SK-N-SH (cell line): ENCODE measurements at regions not wholly inside any gene's neighbourhood (a gene's known extent, or its start where the extent isn't known, plus 50 kb on each side); places are given as distances from the start of the nearest gene placed in this dataset.

Source experiments
- CTCF ChIA-PET: fragments of 300-600, 350-600 bp; formaldehyde crosslinking; extraction: SDS; loops from one replicate; lab custom pipeline; 2021; lab: Yijun Ruan, JAX
- POLR2A ChIA-PET: fragments of 350-600 bp; sonication (Branson Sonifier 250); formaldehyde crosslinking; extraction: SDS; loops from one replicate; lab custom pipeline; 2020; ENCODE audit warnings: antibody characterized with exemption, inconsistent platforms; lab: Yijun Ruan, JAX
- DNase-seq: peaks from one replicate; pipeline ENCODE4 v3.0.0; 2012
- H2AFZ ChIP-seq: fragments of 200-600 bp; sonication (generic); 2 replicates; pipeline ENCODE4 v1.8.1; 2016; ENCODE audit warnings: antibody characterized with exemption, mild to moderate bottlenecking, low read depth
- H3F3A ChIP-seq: fragments of 200-600 bp; sonication (generic); replicated peaks from 2 replicates; pipeline ENCODE3; 2016; ENCODE audit warnings: antibody characterized with exemption, mild to moderate bottlenecking; ENCODE audit not compliant: insufficient read depth
- H3K27ac ChIP-seq, 2 experiments: fragments of 200-500 bp in 1 of 2; fragments of 200-600 bp in 1 of 2; sonication (Bioruptor generic) in 1 of 2; sonication (generic), shearing (Covaris generic) in 1 of 2; 2 replicates each; pipeline versions ENCODE4 v1.5.1 to v1.6.1; 2014 to 2016; ENCODE audit warnings: low read depth in 2 of 2, inconsistent platforms in 1 of 2, low read length in 1 of 2, mild to moderate bottlenecking in 1 of 2, mixed read lengths in 1 of 2
- H3K27me3 ChIP-seq: fragments of 200-600 bp; sonication (generic), shearing (Covaris generic); 2 replicates; pipeline ENCODE4 v1.6.1; 2016; ENCODE audit warnings: mixed run types; ENCODE audit not compliant: insufficient read depth
- H3K36me3 ChIP-seq, 2 experiments: fragments of 200-500 bp in 1 of 2; fragments of 200-600 bp in 1 of 2; sonication (Bioruptor generic) in 1 of 2; sonication (generic) in 1 of 2; replicated peaks in 1 of 2; 2 replicates each; pipeline versions ENCODE3 to v1.5.1; 2014 to 2016; ENCODE audit warnings: low read length in 1 of 2, mild to moderate bottlenecking in 1 of 2; ENCODE audit not compliant: insufficient read depth in 2 of 2, control insufficient read depth in 1 of 2
- H3K4me1 ChIP-seq, 2 experiments: fragments of 200-500 bp in 1 of 2; fragments of 200-600 bp in 1 of 2; sonication (Bioruptor generic) in 1 of 2; sonication (generic), shearing (Covaris generic) in 1 of 2; 2 replicates each; pipeline versions ENCODE4 v1.5.1 to v1.6.1; 2014 to 2016; ENCODE audit warnings: low read depth in 1 of 2, low read length in 1 of 2, mixed run types in 1 of 2; ENCODE audit not compliant: insufficient read depth in 2 of 2, control insufficient read depth in 1 of 2
- H3K4me2 ChIP-seq: fragments of 200-600 bp; sonication (generic), shearing (Covaris generic); 2 replicates; pipeline ENCODE4 v1.6.1; 2017; ENCODE audit warnings: mixed run types
- H3K4me3 ChIP-seq, 2 experiments: fragments of 200-500 bp in 1 of 2; fragments of 200-600 bp in 1 of 2; sonication (Bioruptor generic) in 1 of 2; sonication (generic), shearing (Covaris generic) in 1 of 2; 2 replicates each; pipeline versions ENCODE4 v1.5.1 to v1.8.1; 2014 to 2016; ENCODE audit warnings: low read depth in 2 of 2, inconsistent platforms in 1 of 2, low read length in 1 of 2, mild to moderate bottlenecking in 1 of 2, mixed read lengths in 1 of 2, moderate library complexity in 1 of 2
- H3K79me2 ChIP-seq: fragments of 200-600 bp; sonication (generic); 2 replicates; pipeline ENCODE4 v1.8.1; 2017; ENCODE audit warnings: mild to moderate bottlenecking; ENCODE audit not compliant: insufficient read depth
- H3K9ac ChIP-seq: fragments of 200-600 bp; sonication (generic); 2 replicates; pipeline ENCODE4 v1.6.1; 2017; ENCODE audit warnings: mixed run types
- H3K9me2 ChIP-seq: fragments of 200-600 bp; sonication (generic); 2 replicates; pipeline ENCODE4 v1.6.1; 2017; ENCODE audit warnings: mixed run types
- H3K9me3 ChIP-seq: fragments of 200-600 bp; sonication (generic); 2 replicates; pipeline ENCODE4 v1.6.1; 2017; ENCODE audit warnings: mixed run types, mild to moderate bottlenecking, moderate library complexity
- H4K20me1 ChIP-seq: fragments of 200-600 bp; sonication (generic); 2 replicates; pipeline ENCODE4 v1.6.1; 2017; ENCODE audit warnings: mild to moderate bottlenecking, mixed run types; ENCODE audit not compliant: insufficient read depth
- MXI1 ChIP-seq: IDR thresholded peaks from 2 replicates; pipeline ENCODE4 v1.6.1; 2012; ENCODE audit warnings: mild to moderate bottlenecking, low read depth, low read length, improper control_type of control experiment
- NFIC ChIP-seq: IDR thresholded peaks from 2 replicates; pipeline ENCODE4 v1.4.0; 2012; ENCODE audit warnings: borderline replicate concordance
- TEAD4 ChIP-seq: IDR thresholded peaks from 2 replicates; pipeline ENCODE4 v1.4.0; 2012; ENCODE audit warnings: mild to moderate bottlenecking, borderline replicate concordance; ENCODE audit not compliant: insufficient read depth
- WGBS: methylation state at CpG from one replicate; pipeline ENCODE4 v1.1.6; 2017; ENCODE audit warnings: low lambda C conversion rate; 5-methylcytosine and 5-hydroxymethylcytosine counted together
- TF ChIP-seq, protein P1 (sequence below): IDR thresholded peaks from 2 replicates; pipeline ENCODE4 v1.4.0; 2012; ENCODE audit warnings: low read depth
- TF ChIP-seq, protein P2 (sequence below): IDR thresholded peaks from 2 replicates; pipeline ENCODE4; 2012
- TF ChIP-seq, protein P3 (sequence below): fragments of 200-600 bp; sonication (generic); IDR thresholded peaks from 2 replicates; pipeline ENCODE4 v1.6.1; 2017; ENCODE audit warnings: antibody characterized with exemption, mild to moderate bottlenecking, moderate library complexity

DNA sequence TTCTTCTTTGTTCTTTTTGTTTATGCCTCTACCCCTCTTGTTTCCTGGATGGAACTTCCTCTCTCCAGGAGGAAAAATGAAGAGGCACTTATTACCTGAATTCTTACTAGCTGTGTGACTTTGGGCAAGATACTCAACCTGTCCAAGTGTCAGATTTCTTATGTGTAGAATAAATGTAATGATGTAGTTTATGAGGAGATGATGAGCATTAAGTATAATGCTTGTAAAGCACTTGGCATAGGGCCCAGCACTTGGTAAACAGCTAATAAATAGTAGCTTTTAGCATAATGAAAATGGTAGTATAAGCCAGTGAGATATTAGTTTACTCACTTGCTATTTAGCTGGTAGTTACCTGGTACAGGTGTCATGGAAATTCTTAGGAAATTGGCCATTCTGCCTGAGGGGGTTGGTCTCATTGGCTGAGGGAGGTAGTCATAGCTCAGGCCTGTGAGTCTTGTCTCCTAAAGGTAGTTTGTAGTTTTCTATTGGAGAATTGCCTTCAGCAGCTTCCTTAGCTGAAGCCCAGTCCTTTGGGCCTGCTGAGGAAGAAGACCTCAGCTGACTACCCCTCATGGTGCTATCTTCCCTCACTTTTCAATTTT, 133.4 kb upstream of the NABP1 start (continued):
- TF ChIP-seq, protein P1, sequence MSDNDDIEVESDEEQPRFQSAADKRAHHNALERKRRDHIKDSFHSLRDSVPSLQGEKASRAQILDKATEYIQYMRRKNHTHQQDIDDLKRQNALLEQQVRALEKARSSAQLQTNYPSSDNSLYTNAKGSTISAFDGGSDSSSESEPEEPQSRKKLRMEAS, result no peak
- TF ChIP-seq MXI1, result no peak

DNA sequence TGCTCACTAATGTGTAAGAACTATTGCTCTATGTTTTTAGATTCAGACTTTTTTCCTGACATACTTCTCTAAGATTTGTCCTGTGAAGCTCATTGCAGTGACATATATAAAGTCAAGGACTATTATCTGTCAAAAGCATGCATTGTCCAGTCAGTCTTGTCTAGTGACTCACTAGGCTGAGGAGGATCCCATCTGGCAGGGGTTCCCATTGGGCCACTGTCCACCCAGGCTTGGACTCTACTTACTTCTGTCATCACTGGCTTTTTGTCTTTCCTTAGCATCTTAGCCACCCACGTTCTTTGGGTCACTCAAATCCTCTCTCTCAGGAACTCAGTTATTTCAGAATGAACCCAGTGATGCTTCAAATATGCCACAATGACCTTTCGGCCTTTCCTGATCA, 132.6 kb upstream of the NABP1 start:
- no peak overlapping the region for H3K4me3 ChIP-seq
- H3K79me2 ChIP-seq, result no peaks in the 10 kb centered on the region
- 67% methylated on average over 2 of the region's 2 CpGs for WGBS
- H3K4me2 ChIP-seq, result no peak overlapping the region
- H3K27ac ChIP-seq, result no peak overlapping the region
- no peaks in the 10 kb centered on the region for H3K9me3 ChIP-seq
- H3F3A ChIP-seq, result no peaks in the 10 kb centered on the region
- CTCF ChIA-PET, result interaction anchor here (2.1 to 4.6 kb wide), 2 partner anchors 9 to 24 kb away, joined by 10 to 32 read pairs; no protein-coding TSS in a partner anchor
- peaks cover 0 to 1% of the 10 kb centered on the region in 2 experiments; a peak in 1 of 4 replicates for H3K4me1 ChIP-seq
- POLR2A ChIA-PET, result no interaction called here
- no peaks in the 10 kb centered on the region for H3K36me3 ChIP-seq
- no peaks in the 10 kb centered on the region for H3K9me2 ChIP-seq
- H2AFZ ChIP-seq, result no peak overlapping the region
- TF ChIP-seq TEAD4, result no peak
- TF ChIP-seq, protein P2, sequence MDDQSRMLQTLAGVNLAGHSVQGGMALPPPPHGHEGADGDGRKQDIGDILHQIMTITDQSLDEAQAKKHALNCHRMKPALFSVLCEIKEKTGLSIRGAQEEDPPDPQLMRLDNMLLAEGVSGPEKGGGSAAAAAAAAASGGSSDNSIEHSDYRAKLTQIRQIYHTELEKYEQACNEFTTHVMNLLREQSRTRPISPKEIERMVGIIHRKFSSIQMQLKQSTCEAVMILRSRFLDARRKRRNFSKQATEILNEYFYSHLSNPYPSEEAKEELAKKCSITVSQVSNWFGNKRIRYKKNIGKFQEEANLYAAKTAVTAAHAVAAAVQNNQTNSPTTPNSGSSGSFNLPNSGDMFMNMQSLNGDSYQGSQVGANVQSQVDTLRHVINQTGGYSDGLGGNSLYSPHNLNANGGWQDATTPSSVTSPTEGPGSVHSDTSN, result no peak
- TF ChIP-seq NFIC, result no peak
- TF ChIP-seq, protein P1, result no peak
- TF ChIP-seq, all 33 proteins: peak for 0
- no peak for DNase-seq
- H3K27me3 ChIP-seq, result no peaks in the 10 kb centered on the region
- H3K9ac ChIP-seq, result no peak overlapping the region
- H4K20me1 ChIP-seq, result no peaks in the 10 kb centered on the region

DNA sequence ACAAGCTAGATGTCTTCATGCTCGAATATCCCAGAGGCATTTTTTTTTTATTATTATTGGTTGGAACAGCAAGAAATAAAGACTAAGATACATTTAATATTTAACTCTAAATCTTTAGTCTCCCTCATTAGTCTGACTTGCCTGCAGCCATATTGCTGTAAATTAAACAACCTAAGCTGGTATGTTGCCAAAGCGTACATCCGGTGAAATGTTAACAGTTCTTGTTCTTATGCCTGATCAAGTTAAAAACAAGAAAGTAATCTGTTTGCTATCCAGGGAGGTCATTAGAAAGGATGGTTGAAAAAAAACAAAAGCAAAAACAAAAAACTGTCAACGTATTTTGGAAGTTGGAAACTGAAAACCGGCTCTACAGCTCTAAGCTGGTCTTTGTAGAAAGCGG, 125.9 kb upstream of the NABP1 start:
- Histone ChIP-seq H3F3A (no peaks in the 10 kb centered on the region), H3K4me3 (no peak overlapping the region), H2AFZ (peak overlapping the region; percentile 31; the same call in 1 of the 2 replicates), H3K4me1 (peaks cover 0 to 3% of the 10 kb centered on the region in 2 experiments; a peak in 1 of 4 replicates), H3K9ac (no peak overlapping the region), H3K27me3 (no peaks in the 10 kb centered on the region), H3K9me2 (no peaks in the 10 kb centered on the region), H3K9me3 (no peaks in the 10 kb centered on the region), H4K20me1 (no peaks in the 10 kb centered on the region), H3K79me2 (no peaks in the 10 kb centered on the region), H3K36me3 (no peaks in the 10 kb centered on the region), H3K27ac (no peak overlapping the region), H3K4me2 (no peak overlapping the region)
- DNase-seq, result no peak
- POLR2A ChIA-PET, result no interaction called here
- WGBS, result 53% methylated on average over 6 of the region's 6 CpGs
- CTCF ChIA-PET, result interaction anchor here (0.7 to 6.8 kb wide), 9 partner anchors 13 to 611 kb away, joined by 3 to 46 read pairs (median 10); no protein-coding TSS in a partner anchor
- TF ChIP-seq, protein P3, sequence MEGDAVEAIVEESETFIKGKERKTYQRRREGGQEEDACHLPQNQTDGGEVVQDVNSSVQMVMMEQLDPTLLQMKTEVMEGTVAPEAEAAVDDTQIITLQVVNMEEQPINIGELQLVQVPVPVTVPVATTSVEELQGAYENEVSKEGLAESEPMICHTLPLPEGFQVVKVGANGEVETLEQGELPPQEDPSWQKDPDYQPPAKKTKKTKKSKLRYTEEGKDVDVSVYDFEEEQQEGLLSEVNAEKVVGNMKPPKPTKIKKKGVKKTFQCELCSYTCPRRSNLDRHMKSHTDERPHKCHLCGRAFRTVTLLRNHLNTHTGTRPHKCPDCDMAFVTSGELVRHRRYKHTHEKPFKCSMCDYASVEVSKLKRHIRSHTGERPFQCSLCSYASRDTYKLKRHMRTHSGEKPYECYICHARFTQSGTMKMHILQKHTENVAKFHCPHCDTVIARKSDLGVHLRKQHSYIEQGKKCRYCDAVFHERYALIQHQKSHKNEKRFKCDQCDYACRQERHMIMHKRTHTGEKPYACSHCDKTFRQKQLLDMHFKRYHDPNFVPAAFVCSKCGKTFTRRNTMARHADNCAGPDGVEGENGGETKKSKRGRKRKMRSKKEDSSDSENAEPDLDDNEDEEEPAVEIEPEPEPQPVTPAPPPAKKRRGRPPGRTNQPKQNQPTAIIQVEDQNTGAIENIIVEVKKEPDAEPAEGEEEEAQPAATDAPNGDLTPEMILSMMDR, result no peak
